HL-60/S4 (cell line): ENCODE measurements at regions not wholly inside any gene's neighbourhood (a gene's known extent, or its start where the extent isn't known, plus 50 kb on each side); places are given as distances from the start of the nearest gene placed in this dataset.

Source experiments
- in situ Hi-C: fragments of 300-500 bp; cut with MboI; formaldehyde crosslinking; loops from 2 replicates; pipeline ENCODE4 v1.14.3; 2022; ENCODE audit warnings: low sequenced_read_pairs

- in situ Hi-C loops: no loop called here
Observed at GRCh38 chr10:78910476-78910875, 158.3 kb upstream of the ZMIZ1 start.

- in situ Hi-C loops: no loop called here
Observed at GRCh38 chr10:78910886-78911285, 157.9 kb upstream of the ZMIZ1 start.

- in situ Hi-C loops: no loop called here
Observed at GRCh38 chr10:78911533-78912340, 157.0 kb upstream of the ZMIZ1 start.

- in situ Hi-C loops: no loop called here
Observed at GRCh38 chr10:78912361-78913218, 156.2 kb upstream of the ZMIZ1 start.

GRCh38 chr10:78913219-78914059 is 155.3 kb upstream of the ZMIZ1 start:
- in situ Hi-C loops: no loop called here

- in situ Hi-C loops: no loop called here
Observed at GRCh38 chr10:78914060-78914378, 154.7 kb upstream of the ZMIZ1 start.

- in situ Hi-C loops: no loop called here
Observed at GRCh38 chr10:78914502-78915189, 154.1 kb upstream of the ZMIZ1 start.

GRCh38 chr10:78915190-78915518 is 153.6 kb upstream of the ZMIZ1 start:
- in situ Hi-C loops: no loop called here

GRCh38 chr10:78916227-78916626 is 152.5 kb upstream of the ZMIZ1 start:
- in situ Hi-C loops: no loop called here

GRCh38 chr10:78919181-78919966 is 149.4 kb upstream of the ZMIZ1 start:
- in situ Hi-C loops: no loop called here

GRCh38 chr10:78920011-78920410 is 148.8 kb upstream of the ZMIZ1 start:
- in situ Hi-C loops: no loop called here

- in situ Hi-C loops: no loop called here
Observed at GRCh38 chr10:78921895-78922294, 146.9 kb upstream of the ZMIZ1 start.

- in situ Hi-C loops: no loop called here
Observed at GRCh38 chr10:78923647-78924318, 145.0 kb upstream of the ZMIZ1 start.

GRCh38 chr10:78924319-78925003 is 144.3 kb upstream of the ZMIZ1 start:
- in situ Hi-C loops: no loop called here

- in situ Hi-C loops: no loop called here
Observed at GRCh38 chr10:78925275-78925674, 143.5 kb upstream of the ZMIZ1 start.

GRCh38 chr10:78925800-78926319 is 142.9 kb upstream of the ZMIZ1 start:
- in situ Hi-C loops: no loop called here

GRCh38 chr10:78927257-78927995 is 141.3 kb upstream of the ZMIZ1 start:
- in situ Hi-C loops: no loop called here

- in situ Hi-C loops: no loop called here
Observed at GRCh38 chr10:78928330-78928729, 140.4 kb upstream of the ZMIZ1 start.
